HCT116 (cell line): ENCODE measurements at regions not wholly inside any gene's neighbourhood (a gene's known extent, or its start where the extent isn't known, plus 50 kb on each side); places are given as distances from the start of the nearest gene placed in this dataset.

Source experiments
- ATAC-seq: fragments of 200-7000 bp; cut with Tn5 transposase; 2 replicates; pipeline ENCODE4 v1.9.1; 2020; ENCODE audit warnings: mild to moderate bottlenecking, moderate library complexity
- BruUV-seq: library from RNA; stranded (reverse); fragments of 400-500 nt; replicated peaks from 2 replicates; lab custom pipeline; 2021; lab: Mats Ljungman, UMichigan
- CTCF ChIA-PET: fragments of 300-600 bp; sonication (Branson Sonifier 250); formaldehyde crosslinking; loops from one replicate; lab custom pipeline; 2021; ENCODE audit warnings: antibody characterized with exemption; lab: Charles Lee
- POLR2A ChIA-PET: fragments of 300-600, 350-600 bp; sonication (Branson Sonifier 250); formaldehyde crosslinking; loops from one replicate; lab custom pipeline; 2021; ENCODE audit warnings: antibody characterized with exemption; lab: Charles Lee
- RAD21 ChIA-PET, 2 experiments: fragments of 300-600 bp; sonication (Branson Sonifier 250); formaldehyde crosslinking; loops; one replicate each; lab custom pipeline; 2023; ENCODE audit warnings: low total read pairs in 2 of 2; ENCODE audit not compliant: uncharacterized antibody in 2 of 2, unreplicated experiment in 2 of 2, low non-redundant PET in 1 of 2; lab: Charles Lee
- DNase-seq: peaks from one replicate; pipeline ENCODE4 v3.0.0-alpha.2; 2010; ENCODE audit warnings: low read depth, low spot score
- H2AFZ ChIP-seq: fragments of 200-600 bp; shearing (Covaris generic), sonication (generic); 2 replicates; pipeline ENCODE4 v1.6.1; 2017; ENCODE audit warnings: low read depth, mixed run types, mixed read lengths, antibody characterized with exemption, low read length; ENCODE audit not compliant: poor library complexity, severe bottlenecking
- H3K27ac ChIP-seq: 2 replicates; pipeline ENCODE4 v1.5.1; 2012; ENCODE audit warnings: low read depth, low read length
- H3K27me3 ChIP-seq: fragments of 200-600 bp; sonication (generic); 2 replicates; pipeline ENCODE4 v1.6.1; 2016; ENCODE audit warnings: mixed run types, low read length, mixed read lengths; ENCODE audit not compliant: insufficient read depth
- H3K36me3 ChIP-seq, 2 experiments: fragments of 200-500 bp in 1 of 2; fragments of 200-600 bp in 1 of 2; sonication (Bioruptor generic) in 1 of 2; sonication (generic) in 1 of 2; 2 replicates each; pipeline versions ENCODE4 v1.5.1 to v1.6.1; 2014 to 2016; ENCODE audit warnings: low read length in 2 of 2, inconsistent platforms in 1 of 2, mixed read lengths in 1 of 2, mixed run types in 1 of 2; ENCODE audit not compliant: insufficient read depth in 2 of 2, control insufficient read depth in 1 of 2
- H3K4me1 ChIP-seq, 2 experiments: fragments of 200-600 bp in 1 of 2; sonication (generic) in 1 of 2; 2 replicates each; pipeline versions ENCODE4 v1.5.1 to v1.6.1; 2012 to 2017; ENCODE audit warnings: low read length in 2 of 2, inconsistent platforms in 1 of 2, mild to moderate bottlenecking in 1 of 2, mixed read lengths in 1 of 2, mixed run types in 1 of 2, moderate library complexity in 1 of 2; ENCODE audit not compliant: insufficient read depth in 2 of 2, control insufficient read depth in 1 of 2
- H3K4me2 ChIP-seq: fragments of 200-600 bp; sonication (generic); 2 replicates; pipeline ENCODE4 v1.6.1; 2017; ENCODE audit warnings: mixed run types, low read length, mixed read lengths
- H3K4me3 ChIP-seq, 2 experiments: fragments of 200-600 bp in 1 of 2; sonication (generic) in 1 of 2; replicated peaks in 1 of 2; 2 replicates each; pipeline ENCODE4 v1.5.1; 2011 to 2016; ENCODE audit warnings: low read length in 2 of 2, control low read depth in 1 of 2, low read depth in 1 of 2, mild to moderate bottlenecking in 1 of 2, mixed read lengths in 1 of 2, mixed run types in 1 of 2
- H3K79me2 ChIP-seq: fragments of 200-600 bp; sonication (generic); 2 replicates; pipeline ENCODE4 v1.6.1; 2017; ENCODE audit warnings: mild to moderate bottlenecking, mixed run types, low read length, moderate library complexity, mixed read lengths; ENCODE audit not compliant: insufficient read depth
- H3K9ac ChIP-seq: fragments of 200-600 bp; sonication (generic); 2 replicates; pipeline ENCODE4 v1.6.1; 2016; ENCODE audit warnings: low read length, mixed read lengths
- H3K9me2 ChIP-seq: fragments of 200-600 bp; sonication (generic), shearing (Covaris generic); 2 replicates; pipeline ENCODE4 v1.6.1; 2017; ENCODE audit warnings: mixed run types, mild to moderate bottlenecking, moderate library complexity; ENCODE audit not compliant: insufficient read depth
- H3K9me3 ChIP-seq, 2 experiments: fragments of 200-500 bp in 1 of 2; fragments of 200-600 bp in 1 of 2; sonication (Bioruptor generic) in 1 of 2; sonication (generic) in 1 of 2; 2 replicates each; pipeline ENCODE4 v1.6.1; 2014 to 2017; ENCODE audit warnings: low read length in 2 of 2, mixed read lengths in 2 of 2, inconsistent platforms in 1 of 2, low read depth in 1 of 2, mild to moderate bottlenecking in 1 of 2, mixed run types in 1 of 2, moderate library complexity in 1 of 2; ENCODE audit not compliant: control insufficient read depth in 1 of 2, insufficient read depth in 1 of 2
- H4K20me1 ChIP-seq: fragments of 200-600 bp; sonication (generic), shearing (Covaris generic); 2 replicates; pipeline ENCODE4 v1.6.1; 2017; ENCODE audit warnings: mixed run types, mild to moderate bottlenecking, moderate library complexity; ENCODE audit not compliant: insufficient read depth
- CBX3 ChIP-seq: IDR thresholded peaks from 2 replicates; pipeline ENCODE4 v1.6.1; 2012; ENCODE audit warnings: low read depth
- CEBPB ChIP-seq: IDR thresholded peaks from 2 replicates; pipeline ENCODE4 v1.6.1; 2012; ENCODE audit warnings: low read depth
- CTCF ChIP-seq, 3 experiments: fragments of 200-600 bp in 1 of 3; sonication (generic) in 1 of 3; IDR thresholded peaks in 2 of 3; conservative IDR thresholded peaks in 1 of 3; 2 replicates each; pipeline ENCODE4 v1.5.1; 2012 to 2017; ENCODE audit warnings: low read depth in 2 of 3, low read length in 2 of 3, antibody characterized with exemption in 1 of 3, borderline replicate concordance in 1 of 3, control low read depth in 1 of 3, mild to moderate bottlenecking in 1 of 3, mixed read lengths in 1 of 3, mixed run types in 1 of 3, moderate library complexity in 1 of 3; ENCODE audit not compliant: insufficient read depth in 1 of 3
- EGR1 ChIP-seq: IDR thresholded peaks from 2 replicates; pipeline ENCODE4 v1.6.1; 2012; ENCODE audit warnings: low read depth
- ELF1 ChIP-seq: IDR thresholded peaks from 2 replicates; pipeline ENCODE4 v1.6.1; 2012; ENCODE audit warnings: low read depth, borderline replicate concordance
- EZH2 ChIP-seq: fragments of 200-600 bp; sonication (generic); IDR thresholded peaks from 2 replicates; pipeline ENCODE4 v1.6.1; 2017; ENCODE audit warnings: antibody characterized with exemption, mixed run types
- FOSL1 ChIP-seq: IDR thresholded peaks from 2 replicates; pipeline ENCODE4 v1.6.1; 2012; ENCODE audit warnings: low read depth
- JUND ChIP-seq: IDR thresholded peaks from 2 replicates; pipeline ENCODE4 v1.6.1; 2012
- RAD21 ChIP-seq: IDR thresholded peaks from 2 replicates; pipeline ENCODE4 v1.6.1; 2012; ENCODE audit warnings: low read depth, mild to moderate bottlenecking
- REST ChIP-seq: IDR thresholded peaks from 2 replicates; pipeline ENCODE4 v1.6.1; 2012; ENCODE audit warnings: low read depth
- SIN3A ChIP-seq: IDR thresholded peaks from 2 replicates; pipeline ENCODE4 v1.6.1; 2012; ENCODE audit warnings: low read depth
- TCF7L2 ChIP-seq: IDR thresholded peaks from 2 replicates; pipeline ENCODE4 v1.7.0; 2011; ENCODE audit warnings: borderline replicate concordance, inconsistent platforms; ENCODE audit not compliant: insufficient read depth, insufficient read length; ENCODE audit errors: extremely low read depth
- ZBTB33 ChIP-seq: IDR thresholded peaks from 2 replicates; pipeline ENCODE4 v1.6.1; 2011; ENCODE audit warnings: mild to moderate bottlenecking, low read length, moderate library complexity; ENCODE audit not compliant: insufficient replicate concordance; ENCODE audit errors: extremely low read depth
- ZFX ChIP-seq: fragments of 450-650 bp; IDR thresholded peaks from 2 replicates; pipeline ENCODE4 v1.6.1; 2017
- ZNF274 ChIP-seq: fragments of 200-500 bp; sonication (Bioruptor generic); IDR thresholded peaks from 2 replicates; pipeline ENCODE4 v1.6.1; 2014; ENCODE audit warnings: mild to moderate bottlenecking, low read depth, low read length, inconsistent platforms
- intact Hi-C: fragments of 100-400 bp; cut with micrococcal nuclease; formaldehyde crosslinking; loops from 2 replicates; pipeline ENCODE4 v1.10.0; 2022
- TF ChIP-seq, protein P1 (sequence below): IDR thresholded peaks from 2 replicates; pipeline ENCODE4 v1.6.1; 2012

- Histone ChIP-seq H3K27ac (no peak overlapping the region), H3K79me2 (no peaks in the 10 kb centered on the region), H3K4me1 (no peaks in the 10 kb centered on the region), H2AFZ (no peak overlapping the region), H3K9me2 (no peaks in the 10 kb centered on the region), H3K9ac (no peak overlapping the region), H3K36me3 (no peaks in the 10 kb centered on the region), H4K20me1 (no peaks in the 10 kb centered on the region), H3K4me3 (no peak overlapping the region), H3K9me3 (no peaks in the 10 kb centered on the region), H3K27me3 (no peaks in the 10 kb centered on the region), H3K4me2 (no peak overlapping the region)
- POLR2A ChIA-PET = no interaction called here
- RAD21 ChIA-PET = no interaction called here
- intact Hi-C loops = loop anchor here (10.0 kb wide), 1 partner anchor 60 kb away; no protein-coding TSS in a partner anchor
- CTCF ChIA-PET = no interaction called here
- no TSS peak for BruUV-seq
- no peak for ATAC-seq
- no peak for DNase-seq
- TF ChIP-seq JUND (no peak), FOSL1 (no peak), ZNF274 (no peak), ELF1 (no peak), TCF7L2 (no peak), ZBTB33 (no peak), RAD21 (no peak), EGR1 (no peak), SIN3A (no peak), CTCF (IDR thresholded peaks at IDR 0.05 in 2 of 3, conservative IDR thresholded peaks at IDR 0.05 in 1 of 3; ENCODE audit: borderline replicate concordance in 1 of 3, insufficient read depth in 1 of 3, low read depth in 2 of 3, low read length in 2 of 3) (no peak), EZH2 (no peak), ZFX (no peak), CBX3 (no peak), REST (no peak), CEBPB (no peak)
- TF ChIP-seq, protein P1, sequence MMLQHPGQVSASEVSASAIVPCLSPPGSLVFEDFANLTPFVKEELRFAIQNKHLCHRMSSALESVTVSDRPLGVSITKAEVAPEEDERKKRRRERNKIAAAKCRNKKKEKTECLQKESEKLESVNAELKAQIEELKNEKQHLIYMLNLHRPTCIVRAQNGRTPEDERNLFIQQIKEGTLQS = no peak
These were observed 54.7 kb upstream of the ZXDA start for GRCh38 chrX:57964975-57965374.
